HG03097 (cell line): ENCODE measurements at regions not wholly inside any gene's neighbourhood (a gene's known extent, or its start where the extent isn't known, plus 50 kb on each side); places are given as distances from the start of the nearest gene placed in this dataset.

Experiments
- ATAC-seq: cut with Tn5 transposase; IDR thresholded peaks from one replicate; pipeline ENCODE4 v1.9.1; 2021; ENCODE audit not compliant: unreplicated experiment, low FRiP score

DNA sequence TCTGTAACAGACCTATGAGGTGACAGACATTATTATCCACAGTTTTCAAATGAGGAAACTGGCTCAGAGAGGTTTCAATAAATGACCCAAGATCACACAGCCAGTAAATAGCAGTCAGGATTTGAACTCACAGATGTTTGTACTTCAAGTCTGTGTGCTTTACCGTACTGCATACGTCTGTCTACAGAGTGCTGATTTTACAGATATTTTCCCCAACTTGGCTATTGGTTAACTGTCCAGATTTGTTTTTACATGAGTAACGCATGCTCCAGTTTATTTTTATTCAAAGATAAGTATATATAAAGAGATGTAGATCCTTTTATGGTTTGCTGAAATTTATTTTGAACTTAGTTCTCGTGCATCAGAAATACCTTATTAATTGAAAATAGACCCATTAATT is 65.7 kb upstream of the SLC38A2 start:
- ATAC-seq, result no peak

DNA sequence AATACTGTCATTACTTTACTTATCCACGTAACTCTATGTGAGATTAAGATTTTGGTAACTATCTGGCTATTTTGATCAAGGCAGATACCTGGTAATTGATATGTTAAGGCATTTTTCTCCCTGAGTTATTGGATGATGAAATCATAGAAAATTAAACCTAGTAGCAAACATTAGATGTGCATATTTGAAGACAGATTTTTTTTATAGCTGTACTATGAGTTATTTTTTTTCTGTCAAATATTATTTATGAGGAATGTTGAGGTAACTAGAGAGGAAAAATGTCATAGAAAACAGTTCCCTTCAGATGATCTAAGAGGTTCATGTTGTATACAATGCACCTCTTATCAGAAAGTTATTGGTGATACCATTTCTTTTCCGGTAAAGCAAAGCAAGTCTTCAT is 64.9 kb upstream of the SLC38A2 start:
- no peak for ATAC-seq

DNA sequence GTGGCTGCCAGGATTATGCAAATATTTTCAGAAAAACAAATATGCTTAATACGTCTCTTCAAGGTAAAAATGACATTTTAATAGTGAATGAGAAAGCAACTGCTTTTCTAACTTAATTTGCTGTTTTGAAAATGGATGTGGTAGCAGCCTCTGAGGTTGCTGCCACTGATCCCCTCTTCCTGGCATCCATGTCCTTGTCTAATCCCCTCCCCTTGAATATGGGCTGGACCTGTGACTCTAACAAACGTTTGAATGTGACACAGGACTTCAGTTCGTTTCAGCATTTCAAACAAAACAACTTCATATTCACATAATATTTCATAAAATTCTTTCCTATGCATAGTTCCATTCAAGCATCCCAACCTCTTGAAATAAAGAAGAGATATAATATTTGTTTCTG is 64.2 kb upstream of the SLC38A2 start:
- ATAC-seq, result no peak

DNA sequence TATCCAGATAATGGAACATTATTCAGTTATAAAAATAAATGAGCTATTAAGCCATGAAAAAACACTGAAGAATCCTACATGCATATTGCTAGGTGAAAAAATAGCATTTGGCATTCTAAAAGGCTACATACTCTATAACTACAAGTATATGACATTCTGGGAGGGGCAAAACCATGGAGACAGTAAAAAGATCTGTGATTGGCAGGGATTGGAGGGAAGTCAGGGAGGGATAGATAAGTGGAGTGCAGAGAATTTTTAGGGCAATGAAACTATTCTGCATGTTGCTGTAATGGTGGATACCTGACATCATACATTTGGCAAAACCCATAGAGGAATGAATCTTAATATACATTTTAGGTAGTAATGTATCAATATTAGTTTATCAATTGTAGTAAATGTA is 63.1 kb upstream of the SLC38A2 start:
- ATAC-seq, result no peak

DNA sequence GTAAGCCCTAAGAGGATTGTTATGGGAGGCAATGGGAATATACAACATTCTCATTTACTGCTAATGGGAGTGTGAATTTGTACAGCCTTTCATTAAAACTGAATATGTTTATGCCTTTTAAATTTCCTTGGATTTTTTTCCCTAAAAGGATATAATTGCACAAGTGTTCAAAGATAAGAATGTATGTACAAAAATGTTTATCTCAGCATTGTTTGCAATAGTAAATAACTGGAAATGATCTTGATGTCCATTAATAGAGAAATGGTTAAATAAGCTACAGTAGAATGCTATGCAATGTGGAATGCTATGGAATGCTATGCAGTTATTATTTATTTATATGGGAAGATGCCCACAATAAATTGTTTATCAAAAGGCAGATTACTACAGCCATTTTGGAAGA is 62.5 kb upstream of the SLC38A2 start:
- ATAC-seq, result no peak

DNA sequence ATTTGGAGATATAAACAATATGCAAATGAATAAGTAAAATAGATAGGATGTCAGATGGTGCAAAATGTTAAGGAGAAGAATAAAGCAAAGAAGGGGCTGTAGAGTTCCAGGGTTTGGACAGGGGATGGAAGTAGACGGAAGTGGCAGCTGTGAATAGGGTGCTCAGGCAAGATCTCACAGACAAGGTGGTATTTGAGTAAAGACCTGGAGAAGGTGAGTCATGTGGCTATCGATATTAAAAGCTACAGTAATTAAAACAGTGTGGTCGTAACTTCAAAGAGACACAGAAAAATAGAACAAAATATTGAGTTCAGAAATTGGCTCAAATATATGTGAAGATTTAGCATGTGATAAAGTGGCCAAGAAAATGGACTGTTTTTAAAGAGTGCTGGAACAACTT is 61.3 kb upstream of the SLC38A2 start:
- no peak for ATAC-seq

DNA sequence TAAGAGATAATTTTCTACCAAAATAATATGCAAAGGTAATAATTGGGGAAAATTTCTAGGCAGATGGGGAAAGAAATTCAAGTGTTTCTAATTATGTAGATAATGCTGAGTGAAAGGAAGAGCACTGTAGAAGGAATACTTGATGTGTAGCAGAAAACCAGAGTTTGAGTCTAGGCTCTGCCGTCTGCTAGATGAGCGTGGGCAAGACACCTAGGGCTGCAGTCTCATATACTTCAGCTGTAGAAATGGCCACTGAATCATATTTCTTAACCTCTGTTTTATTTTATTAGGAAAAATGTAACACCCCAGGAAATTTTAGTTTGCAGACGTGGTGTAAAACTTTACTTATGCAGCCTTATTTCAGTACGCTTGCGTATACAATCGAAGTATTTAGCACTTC is 59.8 kb upstream of the SLC38A2 start:
- ATAC-seq, result no peak

DNA sequence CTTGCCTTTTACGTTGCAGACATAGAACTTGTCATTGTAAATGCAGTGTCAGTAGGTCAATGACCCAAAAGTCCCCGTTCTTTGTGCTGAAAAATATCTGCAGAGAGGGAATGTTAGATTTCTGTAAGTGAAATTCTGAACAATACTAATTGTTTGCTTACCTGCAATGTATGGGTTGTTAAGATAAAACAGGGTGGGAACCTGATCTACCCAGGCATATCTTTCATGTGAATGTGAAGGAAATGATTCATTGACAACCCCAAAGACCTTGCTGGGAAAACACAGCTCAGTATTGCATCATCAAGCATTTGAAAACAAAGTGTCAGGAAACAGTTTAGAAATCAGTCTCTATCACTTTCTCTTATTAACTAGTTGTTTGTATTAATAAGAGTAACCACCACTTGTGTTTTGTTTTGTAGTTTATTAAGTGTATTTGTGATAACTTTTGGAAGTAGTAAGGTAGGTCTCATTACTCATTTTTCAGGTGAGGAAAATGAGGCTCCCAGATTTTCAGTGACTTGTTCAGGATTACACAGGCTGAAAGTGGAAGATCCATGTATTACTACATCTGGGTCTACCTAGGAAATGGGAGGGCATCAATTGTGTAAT is 57.9 kb upstream of the SLC38A2 start:
- ATAC-seq, result no peak
